ENCODE measurements at regions not wholly inside any gene's neighbourhood (a gene's known extent, or its start where the extent isn't known, plus 50 kb on each side); places are given as distances from the start of the nearest gene placed in this dataset.

DNA sequence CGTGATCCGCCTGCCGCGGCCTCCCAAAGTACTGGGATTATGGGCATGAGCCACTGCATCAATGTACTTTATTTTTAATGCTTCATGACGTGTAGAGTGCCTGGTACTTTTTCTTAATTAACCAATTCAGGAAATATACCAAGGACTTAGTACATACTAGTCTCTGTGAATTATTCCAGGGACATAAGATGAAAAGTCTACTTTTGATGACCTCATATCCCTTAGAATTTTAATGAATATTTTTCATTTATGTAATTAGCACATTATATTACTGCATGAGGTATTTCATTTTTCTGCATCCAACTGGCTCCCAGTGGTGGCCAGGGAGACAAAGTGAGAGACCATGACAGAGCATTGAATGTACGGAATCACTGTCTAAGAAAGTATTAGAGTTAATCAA, 577.7 kb upstream of the NOVA1 start:
- H3K27me3 ChIP-seq (ENCODE audit: insufficient read depth, low read depth, low read length), result no peaks in the 10 kb centered on the region
- no peaks in the 10 kb centered on the region for H3K79me2 ChIP-seq (replicated peaks; ENCODE audit: insufficient read depth, low read length)
- H3K9me3 ChIP-seq (ENCODE audit: low read length), result peaks cover 4% of the 10 kb centered on the region
- H3K27ac ChIP-seq (ENCODE audit: low read length), result no peak overlapping the region
- H3F3A ChIP-seq (ENCODE audit: insufficient read depth, low read length, poor library complexity, severe bottlenecking), result no peaks in the 10 kb centered on the region
- H2AFZ ChIP-seq (ENCODE audit: low read depth, low read length), result no peak overlapping the region
- no peaks in the 10 kb centered on the region for H3K36me3 ChIP-seq (ENCODE audit: insufficient read depth, low read length)
- H3K4me3 ChIP-seq (ENCODE audit: low read length), result no peak overlapping the region
- no peaks in the 10 kb centered on the region for H4K20me1 ChIP-seq (ENCODE audit: insufficient read depth)
- TF ChIP-seq SMC3 (conservative IDR thresholded peaks at IDR 0.05; ENCODE audit: poor library complexity), result no peak
- no peak for TF ChIP-seq TAF1 (IDR thresholded peaks at IDR 0.05; ENCODE audit: low read depth)
- TF ChIP-seq, protein P1, sequence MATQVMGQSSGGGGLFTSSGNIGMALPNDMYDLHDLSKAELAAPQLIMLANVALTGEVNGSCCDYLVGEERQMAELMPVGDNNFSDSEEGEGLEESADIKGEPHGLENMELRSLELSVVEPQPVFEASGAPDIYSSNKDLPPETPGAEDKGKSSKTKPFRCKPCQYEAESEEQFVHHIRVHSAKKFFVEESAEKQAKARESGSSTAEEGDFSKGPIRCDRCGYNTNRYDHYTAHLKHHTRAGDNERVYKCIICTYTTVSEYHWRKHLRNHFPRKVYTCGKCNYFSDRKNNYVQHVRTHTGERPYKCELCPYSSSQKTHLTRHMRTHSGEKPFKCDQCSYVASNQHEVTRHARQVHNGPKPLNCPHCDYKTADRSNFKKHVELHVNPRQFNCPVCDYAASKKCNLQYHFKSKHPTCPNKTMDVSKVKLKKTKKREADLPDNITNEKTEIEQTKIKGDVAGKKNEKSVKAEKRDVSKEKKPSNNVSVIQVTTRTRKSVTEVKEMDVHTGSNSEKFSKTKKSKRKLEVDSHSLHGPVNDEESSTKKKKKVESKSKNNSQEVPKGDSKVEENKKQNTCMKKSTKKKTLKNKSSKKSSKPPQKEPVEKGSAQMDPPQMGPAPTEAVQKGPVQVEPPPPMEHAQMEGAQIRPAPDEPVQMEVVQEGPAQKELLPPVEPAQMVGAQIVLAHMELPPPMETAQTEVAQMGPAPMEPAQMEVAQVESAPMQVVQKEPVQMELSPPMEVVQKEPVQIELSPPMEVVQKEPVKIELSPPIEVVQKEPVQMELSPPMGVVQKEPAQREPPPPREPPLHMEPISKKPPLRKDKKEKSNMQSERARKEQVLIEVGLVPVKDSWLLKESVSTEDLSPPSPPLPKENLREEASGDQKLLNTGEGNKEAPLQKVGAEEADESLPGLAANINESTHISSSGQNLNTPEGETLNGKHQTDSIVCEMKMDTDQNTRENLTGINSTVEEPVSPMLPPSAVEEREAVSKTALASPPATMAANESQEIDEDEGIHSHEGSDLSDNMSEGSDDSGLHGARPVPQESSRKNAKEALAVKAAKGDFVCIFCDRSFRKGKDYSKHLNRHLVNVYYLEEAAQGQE (IDR thresholded peaks at IDR 0.05; ENCODE audit: borderline replicate concordance), result no peak
- no peak for TF ChIP-seq POLR2AphosphoS5 (IDR thresholded peaks at IDR 0.05)
- TF ChIP-seq EZH2 (IDR thresholded peaks at IDR 0.05; ENCODE audit: borderline replicate concordance, insufficient read depth, low read length, poor library complexity, severe bottlenecking), result no peak
- TF ChIP-seq EP300 (conservative IDR thresholded peaks at IDR 0.05; ENCODE audit: poor library complexity, severe bottlenecking), result no peak
- no peak for TF ChIP-seq RAD21 (conservative IDR thresholded peaks at IDR 0.05)
- TF ChIP-seq, protein P2, sequence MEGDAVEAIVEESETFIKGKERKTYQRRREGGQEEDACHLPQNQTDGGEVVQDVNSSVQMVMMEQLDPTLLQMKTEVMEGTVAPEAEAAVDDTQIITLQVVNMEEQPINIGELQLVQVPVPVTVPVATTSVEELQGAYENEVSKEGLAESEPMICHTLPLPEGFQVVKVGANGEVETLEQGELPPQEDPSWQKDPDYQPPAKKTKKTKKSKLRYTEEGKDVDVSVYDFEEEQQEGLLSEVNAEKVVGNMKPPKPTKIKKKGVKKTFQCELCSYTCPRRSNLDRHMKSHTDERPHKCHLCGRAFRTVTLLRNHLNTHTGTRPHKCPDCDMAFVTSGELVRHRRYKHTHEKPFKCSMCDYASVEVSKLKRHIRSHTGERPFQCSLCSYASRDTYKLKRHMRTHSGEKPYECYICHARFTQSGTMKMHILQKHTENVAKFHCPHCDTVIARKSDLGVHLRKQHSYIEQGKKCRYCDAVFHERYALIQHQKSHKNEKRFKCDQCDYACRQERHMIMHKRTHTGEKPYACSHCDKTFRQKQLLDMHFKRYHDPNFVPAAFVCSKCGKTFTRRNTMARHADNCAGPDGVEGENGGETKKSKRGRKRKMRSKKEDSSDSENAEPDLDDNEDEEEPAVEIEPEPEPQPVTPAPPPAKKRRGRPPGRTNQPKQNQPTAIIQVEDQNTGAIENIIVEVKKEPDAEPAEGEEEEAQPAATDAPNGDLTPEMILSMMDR (IDR thresholded peaks at IDR 0.05; ENCODE audit: poor library complexity, severe bottlenecking), result no peak
- no peak for TF ChIP-seq MXI1 (conservative IDR thresholded peaks at IDR 0.05; ENCODE audit: poor library complexity, severe bottlenecking)
- H3K4me2 ChIP-seq (ENCODE audit: low read length), result no peak overlapping the region
- H3K9me2 ChIP-seq (ENCODE audit: insufficient read depth, low read length), result no peaks in the 10 kb centered on the region
- H3K9ac ChIP-seq (ENCODE audit: low read length), result no peak overlapping the region

DNA sequence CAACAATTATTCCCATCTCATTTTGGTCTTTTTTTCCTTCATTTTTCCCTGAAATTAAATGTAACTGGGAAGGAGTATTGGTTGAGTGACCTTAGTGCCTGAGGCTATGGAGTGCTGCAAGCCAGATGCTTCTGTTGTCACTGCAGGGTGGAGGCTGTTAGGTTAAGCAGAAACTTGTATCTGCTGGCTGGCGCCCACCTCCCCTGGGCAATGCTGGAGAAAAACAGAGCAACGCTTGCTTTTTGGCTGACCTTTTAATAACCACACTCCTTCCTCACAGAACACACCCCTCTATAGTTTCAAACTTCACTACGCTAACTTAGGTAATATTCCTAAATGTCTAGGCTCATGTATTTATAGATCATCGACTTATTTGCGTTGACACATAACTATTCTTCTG, 583.5 kb upstream of the NOVA1 start:
- no peaks in the 10 kb centered on the region for H3K9me2 ChIP-seq (ENCODE audit: insufficient read depth, low read length)
- no peaks in the 10 kb centered on the region for H3K27me3 ChIP-seq (ENCODE audit: insufficient read depth, low read depth, low read length)
- no peak overlapping the region for H3K4me3 ChIP-seq (ENCODE audit: low read length)
- no peaks in the 10 kb centered on the region for H4K20me1 ChIP-seq (ENCODE audit: insufficient read depth)
- no peak overlapping the region for H2AFZ ChIP-seq (ENCODE audit: low read depth, low read length)
- no peaks in the 10 kb centered on the region for H3K79me2 ChIP-seq (replicated peaks; ENCODE audit: insufficient read depth, low read length)
- TF ChIP-seq, protein P1 (IDR thresholded peaks at IDR 0.05; ENCODE audit: borderline replicate concordance), result no peak
- TF ChIP-seq RAD21 (conservative IDR thresholded peaks at IDR 0.05) (no peak), EP300 (conservative IDR thresholded peaks at IDR 0.05; ENCODE audit: poor library complexity, severe bottlenecking) (no peak), EZH2 (IDR thresholded peaks at IDR 0.05; ENCODE audit: borderline replicate concordance, insufficient read depth, low read length, poor library complexity, severe bottlenecking) (no peak), POLR2AphosphoS5 (IDR thresholded peaks at IDR 0.05) (no peak), MXI1 (conservative IDR thresholded peaks at IDR 0.05; ENCODE audit: poor library complexity, severe bottlenecking) (no peak), TAF1 (IDR thresholded peaks at IDR 0.05; ENCODE audit: low read depth) (no peak), SMC3 (conservative IDR thresholded peaks at IDR 0.05; ENCODE audit: poor library complexity) (no peak)
- TF ChIP-seq, protein P2 (IDR thresholded peaks at IDR 0.05; ENCODE audit: poor library complexity, severe bottlenecking), result no peak
- no peak overlapping the region for H3K4me2 ChIP-seq (ENCODE audit: low read length)
- H3F3A ChIP-seq (ENCODE audit: insufficient read depth, low read length, poor library complexity, severe bottlenecking), result no peaks in the 10 kb centered on the region
- H3K27ac ChIP-seq (ENCODE audit: low read length), result no peak overlapping the region
- H3K9me3 ChIP-seq (ENCODE audit: low read length), result no peaks in the 10 kb centered on the region
- H3K36me3 ChIP-seq (ENCODE audit: insufficient read depth, low read length), result no peaks in the 10 kb centered on the region
- no peak overlapping the region for H3K9ac ChIP-seq (ENCODE audit: low read length)
